ENCODE measurements at regions not wholly inside any gene's neighbourhood (a gene's known extent, or its start where the extent isn't known, plus 50 kb on each side); places are given as distances from the start of the nearest gene placed in this dataset.
"Not testable (repeated sequence)": the region's sequence is repeated elsewhere in the genome, so short reads cannot be mapped to it uniquely, and the experiment has no call there.

- no peak for DNase-seq
Measured at GRCh38 chr10:118873091-118873737, 118.4 kb upstream of the CACUL1 start.

- DNase-seq = no peak
Measured at GRCh38 chr10:118873738-118874105, 119.0 kb upstream of the CACUL1 start.

- no peak for DNase-seq
Measured at GRCh38 chr10:118874171-118874570, 119.4 kb upstream of the CACUL1 start.

- no peak for DNase-seq
Measured at GRCh38 chr10:118875087-118875486, 120.3 kb upstream of the CACUL1 start.

- DNase-seq = no peak
Measured at GRCh38 chr10:118882741-118883140, 128.0 kb upstream of the CACUL1 start.

- DNase-seq = no peak
Measured at GRCh38 chr10:118892255-118892654, 137.3 kb upstream of the NANOS1 start.

- not testable (repeated sequence) for DNase-seq
Measured at GRCh38 chr10:118894891-118895290, 134.6 kb upstream of the NANOS1 start.

- DNase-seq = no peak
Measured at GRCh38 chr10:118900617-118901016, 128.9 kb upstream of the NANOS1 start.

GRCh38 chr10:118901380-118901779 lies 128.1 kb upstream of the NANOS1 start:
- peak; percentile 79 for DNase-seq

- DNase-seq = no peak
Measured at GRCh38 chr10:118901906-118902305, 127.6 kb upstream of the NANOS1 start.

- DNase-seq = not testable (repeated sequence)
Measured at GRCh38 chr10:118902656-118903055, 126.9 kb upstream of the NANOS1 start.

GRCh38 chr10:118903251-118903650 lies 126.3 kb upstream of the NANOS1 start:
- DNase-seq = no peak

- DNase-seq = no peak
Measured at GRCh38 chr10:118903691-118904090, 125.8 kb upstream of the NANOS1 start.

- peak; percentile 21 for DNase-seq
Measured at GRCh38 chr10:118904286-118904685, 125.2 kb upstream of the NANOS1 start.

- no peak for DNase-seq
Measured at GRCh38 chr10:118907051-118907450, 122.5 kb upstream of the NANOS1 start.

GRCh38 chr10:118908557-118909256 lies 120.8 kb upstream of the NANOS1 start:
- no peak for DNase-seq

GRCh38 chr10:118910702-118911101 lies 118.8 kb upstream of the NANOS1 start:
- DNase-seq = no peak

- no peak for DNase-seq
Measured at GRCh38 chr10:118911363-118911762, 118.2 kb upstream of the NANOS1 start.

- no peak for DNase-seq
Measured at GRCh38 chr10:118912961-118913600, 116.4 kb upstream of the NANOS1 start.

GRCh38 chr10:118913825-118914224 lies 115.7 kb upstream of the NANOS1 start:
- DNase-seq = no peak

GRCh38 chr10:118914629-118915028 lies 114.9 kb upstream of the NANOS1 start:
- DNase-seq = no peak

- no peak for DNase-seq
Measured at GRCh38 chr10:118915161-118915560, 114.4 kb upstream of the NANOS1 start.

- no peak for DNase-seq
Measured at GRCh38 chr10:118916777-118917176, 112.7 kb upstream of the NANOS1 start.

GRCh38 chr10:118917701-118918100 lies 111.8 kb upstream of the NANOS1 start:
- no peak for DNase-seq
